Muscle layer of duodenum (tissue), 2 donors: ENCODE measurements at regions not wholly inside any gene's neighbourhood (a gene's known extent, or its start where the extent isn't known, plus 50 kb on each side); places are given as distances from the start of the nearest gene placed in this dataset.

Experiments used
- H3K27ac ChIP-seq: one replicate; pipeline ENCODE4 v1.7.0; 2013; ENCODE audit warnings: mild to moderate bottlenecking, low read length
- H3K27me3 ChIP-seq: one replicate; pipeline ENCODE4 v1.7.0; 2013; ENCODE audit warnings: low read depth, mild to moderate bottlenecking, control low read depth, low read length
- H3K36me3 ChIP-seq, 2 donors: one replicate each; pipeline ENCODE4 v1.7.0; 2013; ENCODE audit warnings: low read length in 2 of 2, control low read depth in 1 of 2, mild to moderate bottlenecking in 1 of 2; ENCODE audit not compliant: insufficient read depth in 2 of 2, control insufficient read depth in 1 of 2
- H3K4me1 ChIP-seq, 2 donors: one replicate each; pipeline ENCODE4 v1.7.0; 2013; ENCODE audit warnings: low read length in 2 of 2, mild to moderate bottlenecking in 2 of 2, control low read depth in 1 of 2, moderate library complexity in 1 of 2; ENCODE audit not compliant: insufficient read depth in 2 of 2, control insufficient read depth in 1 of 2
- H3K4me3 ChIP-seq, 2 donors: one replicate each; pipeline ENCODE4 v1.7.0; 2013; ENCODE audit warnings: low read length in 2 of 2, low read depth in 1 of 2, mild to moderate bottlenecking in 1 of 2
- H3K9me3 ChIP-seq, 2 donors: one replicate each; pipeline ENCODE4 v1.7.0; 2013; ENCODE audit warnings: low read length in 2 of 2, control low read depth in 1 of 2, mild to moderate bottlenecking in 1 of 2; ENCODE audit not compliant: control insufficient read depth in 1 of 2
- donor health status: healthy.

- Histone ChIP-seq H3K36me3 (no peaks in the 10 kb centered on the region), H3K4me1 (no peaks in the 10 kb centered on the region), H3K4me3 (no peak overlapping the region), H3K9me3 (no peaks in the 10 kb centered on the region), H3K27me3 (no peaks in the 10 kb centered on the region), H3K27ac (no peak overlapping the region)
Observed at GRCh38 chr4:180650273-180650672, 1592.9 kb upstream of the TENM3 start.

DNA sequence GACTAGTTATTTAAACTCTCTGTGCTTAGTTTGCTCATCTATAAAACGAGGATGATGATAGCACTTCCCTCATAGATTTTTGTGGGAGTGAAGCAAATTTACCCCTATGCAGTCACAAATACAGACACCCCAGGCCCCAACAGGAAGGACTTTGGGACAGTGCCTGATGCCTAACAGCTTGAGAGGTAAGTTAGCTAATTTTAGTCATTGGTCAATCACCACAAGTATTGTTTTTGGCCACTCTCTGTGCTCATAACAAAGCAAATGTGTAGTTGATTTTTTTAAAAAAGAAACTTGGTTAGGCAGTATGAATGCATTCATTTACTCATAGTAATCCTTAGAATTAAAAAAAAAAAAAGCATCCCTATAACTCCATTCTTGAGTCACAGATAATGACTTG, 1590.7 kb upstream of the TENM3 start:
- no peaks in the 10 kb centered on the region for H3K27me3 ChIP-seq
- H3K9me3 ChIP-seq = no peaks in the 10 kb centered on the region
- H3K4me1 ChIP-seq = no peaks in the 10 kb centered on the region
- no peaks in the 10 kb centered on the region for H3K36me3 ChIP-seq
- H3K27ac ChIP-seq = no peak overlapping the region
- H3K4me3 ChIP-seq = no peak overlapping the region

- Histone ChIP-seq H3K27me3 (no peaks in the 10 kb centered on the region), H3K4me3 (no peak overlapping the region), H3K27ac (no peak overlapping the region), H3K4me1 (no peaks in the 10 kb centered on the region), H3K9me3 (no peaks in the 10 kb centered on the region), H3K36me3 (no peaks in the 10 kb centered on the region)
Observed at GRCh38 chr4:180655886-180656285, 1587.3 kb upstream of the TENM3 start.

- Histone ChIP-seq H3K27ac (no peak overlapping the region), H3K4me3 (no peak overlapping the region), H3K36me3 (no peaks in the 10 kb centered on the region), H3K9me3 (no peaks in the 10 kb centered on the region), H3K27me3 (no peaks in the 10 kb centered on the region), H3K4me1 (no peaks in the 10 kb centered on the region)
Observed at GRCh38 chr4:180657881-180658280, 1585.3 kb upstream of the TENM3 start.

- H3K9me3 ChIP-seq = no peaks in the 10 kb centered on the region
- no peaks in the 10 kb centered on the region for H3K27me3 ChIP-seq
- H3K36me3 ChIP-seq = no peaks in the 10 kb centered on the region
- no peaks in the 10 kb centered on the region for H3K4me1 ChIP-seq
- H3K4me3 ChIP-seq = no peak overlapping the region
- H3K27ac ChIP-seq = no peak overlapping the region
Observed at GRCh38 chr4:180664766-180665368, 1578.3 kb upstream of the TENM3 start.

DNA sequence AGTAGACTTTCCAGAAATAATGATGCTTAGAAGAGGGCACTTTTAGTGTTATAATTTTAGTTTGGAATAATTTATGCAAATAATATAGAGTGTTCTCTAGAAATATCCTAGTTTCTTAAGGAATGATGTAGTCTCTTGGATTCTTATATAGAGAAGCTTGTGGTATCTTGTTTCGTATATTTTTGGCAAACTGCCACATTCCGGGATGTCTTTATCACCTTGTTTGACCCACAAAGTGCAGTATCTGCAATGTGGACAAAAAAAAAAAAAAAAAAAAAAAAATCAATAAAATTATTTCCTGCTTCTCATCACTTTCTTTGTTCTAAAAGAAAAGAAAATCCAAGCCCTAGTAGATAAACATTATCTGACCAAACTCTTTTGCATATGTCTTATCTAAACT, 1577.7 kb upstream of the TENM3 start:
- no peaks in the 10 kb centered on the region for H3K27me3 ChIP-seq
- H3K9me3 ChIP-seq = no peaks in the 10 kb centered on the region
- no peaks in the 10 kb centered on the region for H3K4me1 ChIP-seq
- H3K27ac ChIP-seq = no peak overlapping the region
- H3K36me3 ChIP-seq = no peaks in the 10 kb centered on the region
- H3K4me3 ChIP-seq = no peak overlapping the region

DNA sequence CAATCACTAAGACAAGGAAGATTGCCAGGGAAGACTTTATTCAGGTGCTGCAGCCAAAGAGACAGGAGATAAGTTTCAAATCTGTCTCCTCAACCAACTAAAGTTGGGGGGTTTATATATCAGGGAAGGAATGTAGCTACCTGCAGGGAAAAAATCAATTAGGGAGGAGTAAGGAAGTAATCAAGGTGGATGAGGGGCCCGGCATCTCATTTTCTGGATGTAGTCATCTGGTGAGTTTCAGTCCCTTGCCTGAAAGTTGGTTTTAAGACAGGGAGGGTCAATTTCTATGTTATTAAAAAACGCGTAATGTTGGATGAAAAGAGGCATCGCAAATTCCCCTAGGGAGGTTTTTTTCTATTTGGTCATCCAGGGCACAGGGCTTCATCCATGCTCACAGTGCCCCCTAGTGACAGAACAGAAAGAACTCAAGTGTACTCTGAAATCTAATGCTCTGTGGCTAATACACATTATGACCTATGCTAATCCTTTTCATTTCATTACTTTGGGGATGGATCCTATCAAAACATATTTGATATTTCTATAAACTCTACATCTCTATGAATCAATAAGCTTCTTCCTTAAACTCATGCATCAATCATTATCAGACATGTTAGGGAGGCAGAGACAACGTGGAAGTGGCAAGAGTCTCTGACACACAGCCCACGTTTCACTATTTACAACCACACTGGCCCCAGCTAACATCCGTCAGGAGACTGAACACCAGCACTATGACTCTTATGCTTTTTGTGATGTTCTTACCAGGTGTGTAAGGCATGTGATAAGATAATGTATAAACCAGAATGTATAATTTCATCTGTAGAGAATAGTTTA, 1577.0 kb upstream of the TENM3 start:
- Histone ChIP-seq H3K9me3 (no peaks in the 10 kb centered on the region), H3K4me1 (no peaks in the 10 kb centered on the region), H3K36me3 (no peaks in the 10 kb centered on the region), H3K27me3 (no peaks in the 10 kb centered on the region), H3K4me3 (no peak overlapping the region), H3K27ac (no peak overlapping the region)

DNA sequence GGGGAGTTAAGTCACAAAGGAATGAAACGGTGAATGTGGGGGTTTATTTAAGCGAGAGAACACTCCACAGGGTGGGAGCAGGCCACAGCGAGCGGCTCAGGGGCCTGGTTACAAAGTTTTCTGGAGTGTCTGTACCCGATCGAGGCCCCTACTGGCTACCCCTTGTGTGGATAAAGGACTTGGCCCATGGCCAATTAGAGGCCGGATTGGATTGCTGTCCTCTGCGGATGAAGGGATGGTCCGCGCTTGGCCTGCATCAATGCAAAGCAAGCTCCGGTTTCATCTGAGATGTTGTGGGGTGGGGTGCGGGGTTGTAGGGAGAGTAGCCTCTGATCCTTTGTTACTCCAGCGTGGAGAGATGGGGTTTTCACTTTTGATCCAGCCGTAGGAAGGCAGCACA, 1574.5 kb upstream of the TENM3 start:
- no peaks in the 10 kb centered on the region for H3K9me3 ChIP-seq
- no peaks in the 10 kb centered on the region for H3K4me1 ChIP-seq
- H3K4me3 ChIP-seq = no peak overlapping the region
- no peak overlapping the region for H3K27ac ChIP-seq
- no peaks in the 10 kb centered on the region for H3K27me3 ChIP-seq
- no peaks in the 10 kb centered on the region for H3K36me3 ChIP-seq

DNA sequence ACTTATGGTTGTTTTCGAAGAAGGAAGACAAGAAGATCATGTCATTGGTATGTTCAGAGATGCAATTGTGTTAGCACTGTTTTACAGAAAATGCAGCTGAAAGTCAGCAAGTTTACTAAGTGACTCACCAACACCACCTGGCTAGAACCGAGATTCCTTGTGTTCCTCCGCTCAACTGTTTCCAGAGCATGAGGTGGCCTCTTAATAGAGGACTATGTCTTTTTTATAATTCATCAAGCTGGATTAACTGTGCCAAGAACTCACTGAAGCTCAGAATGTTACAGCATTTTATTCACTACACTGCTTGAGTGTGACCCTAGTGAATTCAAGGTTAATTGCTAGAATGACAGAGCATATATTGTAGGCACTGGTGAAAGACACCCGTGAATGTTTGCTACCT, 1573.5 kb upstream of the TENM3 start:
- Histone ChIP-seq H3K36me3 (no peaks in the 10 kb centered on the region), H3K27me3 (no peaks in the 10 kb centered on the region), H3K4me1 (no peaks in the 10 kb centered on the region), H3K27ac (no peak overlapping the region), H3K9me3 (no peaks in the 10 kb centered on the region), H3K4me3 (no peak overlapping the region)

DNA sequence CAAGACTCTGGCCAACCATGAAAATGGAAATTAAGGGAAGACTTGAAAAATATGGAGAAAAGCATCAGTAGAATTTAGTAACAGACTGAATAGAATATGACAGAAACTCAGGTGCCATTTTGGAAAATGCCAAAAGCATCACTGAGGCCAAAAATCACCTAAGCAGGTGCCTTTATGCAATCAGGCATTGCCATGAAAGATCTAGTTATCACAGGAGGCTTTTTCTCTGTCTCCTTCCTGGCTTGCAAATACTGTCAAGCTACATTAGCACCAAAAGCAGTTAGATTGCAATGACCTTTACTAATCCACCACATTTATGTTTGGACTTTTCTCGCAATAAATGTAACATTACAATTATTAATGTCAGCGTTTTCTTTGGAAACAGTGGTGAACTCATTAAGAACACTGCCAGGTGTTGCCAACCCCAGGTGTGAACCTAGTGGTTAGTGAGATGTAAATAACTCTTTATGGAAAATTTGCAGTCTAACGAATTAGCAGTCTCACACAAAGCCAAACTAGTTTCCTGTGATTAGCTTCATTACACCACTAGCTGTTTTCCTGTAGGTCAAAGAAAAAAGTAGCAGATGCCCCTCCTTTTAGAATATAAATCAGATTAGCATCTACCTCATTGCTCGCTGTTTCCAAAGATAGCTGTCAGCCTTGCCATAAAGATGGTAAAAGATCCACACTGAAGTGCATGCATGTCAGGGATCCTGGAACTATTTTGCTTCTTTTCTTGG, 1568.4 kb upstream of the TENM3 start:
- H3K27ac ChIP-seq = no peak overlapping the region
- H3K4me1 ChIP-seq = no peaks in the 10 kb centered on the region
- H3K36me3 ChIP-seq = no peaks in the 10 kb centered on the region
- H3K9me3 ChIP-seq = no peaks in the 10 kb centered on the region
- no peaks in the 10 kb centered on the region for H3K27me3 ChIP-seq
- H3K4me3 ChIP-seq = no peak overlapping the region

GRCh38 chr4:180675359-180675650, 1567.9 kb upstream of the TENM3 start:
- H3K9me3 ChIP-seq = no peaks in the 10 kb centered on the region
- no peaks in the 10 kb centered on the region for H3K4me1 ChIP-seq
- no peak overlapping the region for H3K27ac ChIP-seq
- no peak overlapping the region for H3K4me3 ChIP-seq
- no peaks in the 10 kb centered on the region for H3K36me3 ChIP-seq
- no peaks in the 10 kb centered on the region for H3K27me3 ChIP-seq
